ENCODE measurements at regions not wholly inside any gene's neighbourhood (a gene's known extent, or its start where the extent isn't known, plus 50 kb on each side); places are given as distances from the start of the nearest gene placed in this dataset.

- no peak for DNase-seq
Measured at GRCh38 chr18:61609131-61609530, 275.9 kb downstream of the CDH20 start.

DNA sequence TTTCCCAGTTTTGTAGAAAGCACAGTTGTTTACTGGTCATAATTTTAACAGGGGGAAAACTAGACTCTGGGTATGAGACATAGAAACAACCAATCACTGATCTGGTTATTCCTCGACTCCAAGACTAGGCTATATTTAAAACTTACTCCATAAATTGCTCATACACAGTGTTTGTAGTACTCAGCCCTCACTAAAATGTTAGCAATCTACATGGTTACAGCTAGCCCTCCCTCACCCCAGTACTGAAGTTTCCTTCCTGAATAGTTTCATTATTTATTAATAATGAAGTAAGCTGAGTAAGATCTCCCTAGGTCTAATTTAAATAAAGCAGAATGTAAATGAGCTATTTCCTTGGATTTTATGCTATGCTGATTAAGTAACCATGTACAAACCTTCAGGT is 275.1 kb downstream of the CDH20 start:
- no peak for DNase-seq

- DNase-seq: no peak
Measured at GRCh38 chr18:61607867-61608266, 274.6 kb downstream of the CDH20 start.

- no peak for DNase-seq
Measured at GRCh38 chr18:61606759-61607158, 273.5 kb downstream of the CDH20 start.

GRCh38 chr18:61606068-61606660 is 272.9 kb downstream of the CDH20 start:
- no peak for DNase-seq

DNA sequence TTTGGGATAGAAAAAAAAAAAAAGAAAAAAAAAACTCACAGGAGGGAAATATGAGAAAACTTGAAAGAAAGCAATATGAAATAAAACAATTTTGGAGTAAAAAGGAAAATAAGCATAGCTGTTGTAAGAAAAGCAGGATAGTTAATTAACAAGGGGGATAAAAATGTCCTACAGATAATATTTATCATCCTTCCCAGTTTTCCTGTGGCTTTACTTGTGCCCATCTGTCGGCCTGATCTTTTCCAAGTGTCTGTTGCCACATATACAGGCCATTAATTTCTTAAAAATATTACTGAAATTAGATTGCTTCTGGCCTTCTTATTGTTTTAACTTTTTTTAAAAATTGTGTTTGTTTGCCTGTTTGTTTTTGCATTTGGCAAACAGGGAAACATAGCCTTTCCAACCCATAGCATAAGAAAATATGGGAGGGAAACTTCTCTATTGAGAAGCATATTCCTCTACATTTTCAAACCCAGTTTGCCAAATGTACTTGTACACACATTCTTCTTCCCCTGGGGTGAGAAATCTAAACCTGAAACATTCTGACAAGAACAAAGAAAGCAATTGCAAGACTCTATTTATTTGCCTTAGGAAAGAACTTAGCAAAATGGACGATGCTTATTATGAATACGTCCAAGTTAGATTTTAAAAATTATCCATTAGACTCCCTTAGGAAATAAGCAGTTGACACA is 272.3 kb downstream of the CDH20 start:
- DNase-seq: no peak
